ENCODE measurements at regions not wholly inside any gene's neighbourhood (a gene's known extent, or its start where the extent isn't known, plus 50 kb on each side); places are given as distances from the start of the nearest gene placed in this dataset.

- no peak for TF ChIP-seq FOXP2 (optimal IDR thresholded peaks at IDR 0.05; ENCODE audit: borderline replicate concordance, extremely low read depth, extremely low read length, insufficient read depth)
- no peak for TF ChIP-seq TAF1 (IDR thresholded peaks at IDR 0.05; ENCODE audit: borderline replicate concordance, insufficient read depth, low read length)
- TF ChIP-seq REST (IDR thresholded peaks at IDR 0.05; ENCODE audit: insufficient read depth in 1 of 2, low read depth in 2 of 2, low read length in 2 of 2): no peak
- no peak for TF ChIP-seq POLR2AphosphoS5 (IDR thresholded peaks at IDR 0.05; ENCODE audit: low read depth, low read length)
- no peak for TF ChIP-seq SIN3A (IDR thresholded peaks at IDR 0.05; ENCODE audit: borderline replicate concordance, insufficient read depth, low read length)
Measured at GRCh38 chr16:54453871-54454270, 167.3 kb upstream of the IRX3 start.

- TF ChIP-seq FOXP2 (optimal IDR thresholded peaks at IDR 0.05; ENCODE audit: borderline replicate concordance, extremely low read depth, extremely low read length, insufficient read depth) (no peak), TAF1 (IDR thresholded peaks at IDR 0.05; ENCODE audit: borderline replicate concordance, insufficient read depth, low read length) (no peak), SIN3A (IDR thresholded peaks at IDR 0.05; ENCODE audit: borderline replicate concordance, insufficient read depth, low read length) (no peak), POLR2AphosphoS5 (IDR thresholded peaks at IDR 0.05; ENCODE audit: low read depth, low read length) (no peak), REST (IDR thresholded peaks at IDR 0.05; ENCODE audit: insufficient read depth in 1 of 2, low read depth in 2 of 2, low read length in 2 of 2) (0 out of 4 replicates have a peak, but pooled peaks of 1 of the 2 experiments have one; percentile 17)
Measured at GRCh38 chr16:54447576-54448440, 161.2 kb upstream of the IRX3 start.

- TF ChIP-seq REST (IDR thresholded peaks at IDR 0.05; ENCODE audit: insufficient read depth in 1 of 2, low read depth in 2 of 2, low read length in 2 of 2): peak in 1 of 2 experiments; percentile 32; a peak in 1 of 4 replicates
- TF ChIP-seq FOXP2 (optimal IDR thresholded peaks at IDR 0.05; ENCODE audit: borderline replicate concordance, extremely low read depth, extremely low read length, insufficient read depth): no peak
- TF ChIP-seq SIN3A (IDR thresholded peaks at IDR 0.05; ENCODE audit: borderline replicate concordance, insufficient read depth, low read length): 0 out of 2 replicates have a peak, but pooled peaks have one; percentile 41
Measured at GRCh38 chr16:54446639-54447038, 160.1 kb upstream of the IRX3 start.

GRCh38 chr16:54444851-54445458 lies 158.4 kb upstream of the IRX3 start:
- TF ChIP-seq REST (IDR thresholded peaks at IDR 0.05; ENCODE audit: insufficient read depth in 1 of 2, low read depth in 2 of 2, low read length in 2 of 2) (no peak), FOXP2 (optimal IDR thresholded peaks at IDR 0.05; ENCODE audit: borderline replicate concordance, extremely low read depth, extremely low read length, insufficient read depth) (no peak), TAF1 (IDR thresholded peaks at IDR 0.05; ENCODE audit: borderline replicate concordance, insufficient read depth, low read length) (no peak), SIN3A (IDR thresholded peaks at IDR 0.05; ENCODE audit: borderline replicate concordance, insufficient read depth, low read length) (no peak), POLR2AphosphoS5 (IDR thresholded peaks at IDR 0.05; ENCODE audit: low read depth, low read length) (no peak)
